ENCODE measurements at regions not wholly inside any gene's neighbourhood (a gene's known extent, or its start where the extent isn't known, plus 50 kb on each side); places are given as distances from the start of the nearest gene placed in this dataset.
A peak's percentile ranks its signal among the peaks of the same experiment; 100 is the strongest.

GRCh38 chr7:32428546-32428945, 61.6 kb downstream of the LSM5 start:
- no peak for DNase-seq (ENCODE audit: low spot score)

- DNase-seq (ENCODE audit: low spot score): peak; percentile 7
Observed at GRCh38 chr7:32427769-32428291, 62.4 kb downstream of the LSM5 start.

GRCh38 chr7:32416846-32417245, 73.3 kb downstream of the LSM5 start:
- DNase-seq (ENCODE audit: low spot score): no peak

GRCh38 chr7:32415936-32416335, 74.2 kb downstream of the LSM5 start:
- no peak for DNase-seq (ENCODE audit: low spot score)

GRCh38 chr7:32415519-32415918, 74.7 kb downstream of the LSM5 start:
- no peak for DNase-seq (ENCODE audit: low spot score)

- DNase-seq (ENCODE audit: low spot score): no peak
Observed at GRCh38 chr7:32412471-32412870, 77.7 kb downstream of the LSM5 start.

- no peak for DNase-seq (ENCODE audit: low spot score)
Observed at GRCh38 chr7:32410545-32410944, 79.6 kb downstream of the LSM5 start.

- DNase-seq (ENCODE audit: low spot score): no peak
Observed at GRCh38 chr7:32406386-32406785, 83.8 kb downstream of the LSM5 start.

GRCh38 chr7:32403463-32404229, 86.5 kb downstream of the LSM5 start:
- DNase-seq (ENCODE audit: low spot score): no peak

GRCh38 chr7:32400676-32401075, 89.5 kb downstream of the LSM5 start:
- DNase-seq (ENCODE audit: low spot score): no peak

GRCh38 chr7:32399311-32399710, 90.9 kb downstream of the LSM5 start:
- DNase-seq (ENCODE audit: low spot score): no peak

- no peak for DNase-seq (ENCODE audit: low spot score)
Observed at GRCh38 chr7:32395168-32395567, 95.0 kb downstream of the LSM5 start.

GRCh38 chr7:32393861-32394260, 96.3 kb downstream of the LSM5 start:
- no peak for DNase-seq (ENCODE audit: low spot score)

GRCh38 chr7:32390210-32390609, 100.0 kb downstream of the LSM5 start:
- DNase-seq (ENCODE audit: low spot score): no peak

- DNase-seq (ENCODE audit: low spot score): no peak
Observed at GRCh38 chr7:32385316-32385956, 104.7 kb downstream of the LSM5 start.

- peak; percentile 5 for DNase-seq (ENCODE audit: low spot score)
Observed at GRCh38 chr7:32381024-32381601, 109.1 kb downstream of the LSM5 start.

- no peak for DNase-seq (ENCODE audit: low spot score)
Observed at GRCh38 chr7:32379510-32380112, 110.6 kb downstream of the LSM5 start.

GRCh38 chr7:32378988-32379387, 111.2 kb downstream of the LSM5 start:
- DNase-seq (ENCODE audit: low spot score): no peak

GRCh38 chr7:32364581-32364980, 125.6 kb downstream of the LSM5 start:
- DNase-seq (ENCODE audit: low spot score): no peak

- no peak for DNase-seq (ENCODE audit: low spot score)
Observed at GRCh38 chr7:32360127-32360526, 130.1 kb downstream of the LSM5 start.

GRCh38 chr7:32357535-32358277, 132.5 kb downstream of the LSM5 start:
- DNase-seq (ENCODE audit: low spot score): peak; percentile 15
